ES-I3 (cell line): ENCODE measurements at regions not wholly inside any gene's neighbourhood (a gene's known extent, or its start where the extent isn't known, plus 50 kb on each side); places are given as distances from the start of the nearest gene placed in this dataset.

ENCODE experiments used
- H3K36me3 ChIP-seq: 2 replicates; pipeline ENCODE4 v1.6.1; 2013; ENCODE audit warnings: mild to moderate bottlenecking, low read length, control low read depth, moderate library complexity; ENCODE audit not compliant: insufficient read depth
- H3K4me1 ChIP-seq: 2 replicates; pipeline ENCODE4 v1.6.1; 2013; ENCODE audit warnings: mild to moderate bottlenecking, control low read depth, low read length; ENCODE audit not compliant: insufficient read depth
- H3K9ac ChIP-seq: 2 replicates; pipeline ENCODE4 v1.6.1; 2013; ENCODE audit warnings: low read depth, mild to moderate bottlenecking, low read length, moderate library complexity
- H3K9me3 ChIP-seq: 2 replicates; pipeline ENCODE4 v1.6.1; 2013; ENCODE audit warnings: mild to moderate bottlenecking, low read length, moderate library complexity; ENCODE audit not compliant: control insufficient read depth, insufficient read depth

DNA sequence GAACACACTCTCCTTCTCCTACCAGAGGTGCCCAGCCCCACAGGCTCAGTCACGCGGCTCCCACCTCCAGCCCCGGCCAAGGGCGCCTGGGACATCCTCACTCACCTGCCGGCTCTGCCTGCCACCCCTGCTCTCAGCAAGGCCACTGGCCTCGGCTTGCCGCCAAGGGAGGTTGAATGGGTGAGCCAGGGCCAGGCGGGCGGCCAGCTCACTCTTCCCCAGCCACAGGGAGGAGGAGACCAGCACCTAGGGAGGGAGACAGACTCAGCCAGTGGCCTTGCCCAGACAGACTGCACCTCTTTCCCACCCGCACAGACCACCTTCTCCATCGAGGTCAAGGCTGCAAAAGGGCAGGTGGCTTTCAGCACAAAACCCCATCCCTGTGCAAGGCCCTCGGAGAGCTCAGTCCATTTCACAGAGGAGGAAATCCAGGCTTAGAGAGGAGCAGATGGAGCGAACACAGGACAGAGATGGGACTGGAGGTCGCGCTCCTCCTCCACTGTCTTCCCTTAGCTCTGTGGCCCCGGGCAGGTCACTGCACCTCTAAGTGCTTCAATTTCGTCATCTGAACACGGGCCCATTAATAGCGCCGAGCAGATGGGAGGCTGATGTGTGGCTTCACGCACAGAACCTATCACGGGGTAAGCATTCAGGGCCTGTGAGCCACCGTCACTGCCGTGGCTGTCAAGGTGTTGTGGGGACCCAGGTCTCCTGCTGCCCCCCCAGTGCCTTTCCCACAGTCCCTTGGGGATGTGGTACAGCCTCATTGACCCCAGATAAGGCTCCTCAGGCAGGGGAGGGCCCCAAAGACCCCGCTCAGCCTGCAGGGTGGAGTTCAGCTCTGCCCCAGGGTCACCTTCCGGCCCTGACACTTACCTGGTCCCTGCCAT is 56.1 kb downstream of the RMI2 start:
- Histone ChIP-seq H3K36me3 (no peaks in the 10 kb centered on the region), H3K9me3 (no peaks in the 10 kb centered on the region), H3K9ac (no peak overlapping the region), H3K4me1 (no peaks in the 10 kb centered on the region)

DNA sequence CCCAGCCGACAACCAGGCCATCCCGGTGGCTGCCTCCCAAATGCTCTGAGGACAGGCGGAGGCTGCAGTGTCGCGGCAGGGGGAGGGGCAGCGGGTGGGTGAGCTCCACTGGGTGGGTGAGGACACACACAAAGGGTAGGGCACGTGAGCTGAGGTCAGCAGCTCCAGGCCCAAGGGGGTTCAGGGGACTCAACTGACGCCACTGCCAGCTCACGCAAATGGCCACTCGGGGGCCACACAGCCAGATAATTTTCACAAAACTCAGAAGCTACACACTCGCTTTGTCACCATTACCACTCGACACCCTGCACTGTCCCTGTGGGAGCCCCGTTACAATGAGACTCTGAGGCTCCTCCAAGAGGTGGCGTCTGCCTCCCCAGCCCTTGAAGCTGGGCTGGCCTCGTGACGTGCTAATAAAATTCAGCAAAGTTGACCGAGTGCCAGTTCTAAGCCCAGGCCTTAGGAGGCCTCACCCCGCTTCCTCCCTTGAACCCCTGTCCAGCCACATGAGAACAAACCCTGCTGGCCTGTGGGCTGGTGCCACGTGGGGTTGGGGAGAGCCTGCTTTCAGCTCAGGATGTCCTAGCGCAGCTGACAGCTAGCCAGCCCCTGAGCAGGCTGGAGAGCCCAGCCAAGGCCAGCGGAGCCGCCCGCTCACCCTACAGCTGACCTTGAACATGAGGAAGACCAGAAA is 56.9 kb downstream of the RMI2 start:
- H3K9ac ChIP-seq = no peak overlapping the region
- no peaks in the 10 kb centered on the region for H3K4me1 ChIP-seq
- no peaks in the 10 kb centered on the region for H3K9me3 ChIP-seq
- H3K36me3 ChIP-seq = no peaks in the 10 kb centered on the region

DNA sequence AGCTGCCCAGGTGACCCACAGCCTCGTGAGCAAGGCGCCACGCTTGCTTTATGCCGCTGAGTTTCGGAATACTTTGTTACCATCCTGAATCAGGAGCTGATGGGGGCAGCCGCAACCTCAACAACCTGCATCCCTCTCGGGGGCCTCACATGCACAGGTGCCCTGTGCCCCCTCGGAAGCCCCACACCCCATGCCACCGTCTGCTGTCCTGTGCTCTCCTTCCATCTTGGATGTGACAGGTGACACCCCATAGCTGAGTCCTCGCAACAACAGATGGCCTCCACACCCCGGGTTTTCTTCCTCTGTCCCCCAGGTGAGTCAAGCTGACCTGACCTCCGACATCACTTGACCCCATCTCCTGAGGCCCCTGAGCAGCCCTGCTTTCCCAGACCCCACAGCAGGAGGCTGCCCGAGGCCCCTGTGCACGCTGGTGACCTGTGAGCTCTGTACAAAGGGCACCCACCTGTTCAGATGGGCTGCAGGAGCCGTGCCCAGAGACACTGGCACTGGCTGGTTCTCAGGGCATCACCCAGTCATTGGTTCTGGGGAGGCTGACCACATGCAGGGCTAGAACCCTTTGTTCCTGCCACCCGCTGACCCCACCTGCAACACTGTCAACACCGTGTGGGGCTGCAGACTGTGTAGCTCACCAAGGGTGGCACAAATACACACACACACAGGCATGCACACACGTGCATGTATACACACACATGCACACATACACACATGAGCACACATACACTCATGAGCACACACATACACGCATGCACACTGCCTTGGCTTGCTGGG is 57.7 kb downstream of the RMI2 start:
- Histone ChIP-seq H3K36me3 (no peaks in the 10 kb centered on the region), H3K9ac (no peak overlapping the region), H3K4me1 (no peaks in the 10 kb centered on the region), H3K9me3 (no peaks in the 10 kb centered on the region)

DNA sequence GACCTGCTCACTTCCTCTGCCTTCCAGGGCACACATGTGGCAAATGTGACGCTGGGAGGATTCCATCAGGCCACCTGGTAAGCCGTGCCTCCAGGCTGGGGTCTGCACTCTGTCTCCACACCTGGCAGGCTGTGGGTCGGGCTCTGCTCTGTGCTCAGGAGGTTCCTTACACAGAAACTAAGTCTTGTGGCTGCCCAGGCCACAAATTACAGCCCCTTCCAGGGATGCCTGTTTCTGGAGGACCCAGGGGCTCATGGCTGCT is 58.2 kb downstream of the RMI2 start:
- Histone ChIP-seq H3K9ac (no peak overlapping the region), H3K36me3 (no peaks in the 10 kb centered on the region), H3K9me3 (no peaks in the 10 kb centered on the region), H3K4me1 (no peaks in the 10 kb centered on the region)

DNA sequence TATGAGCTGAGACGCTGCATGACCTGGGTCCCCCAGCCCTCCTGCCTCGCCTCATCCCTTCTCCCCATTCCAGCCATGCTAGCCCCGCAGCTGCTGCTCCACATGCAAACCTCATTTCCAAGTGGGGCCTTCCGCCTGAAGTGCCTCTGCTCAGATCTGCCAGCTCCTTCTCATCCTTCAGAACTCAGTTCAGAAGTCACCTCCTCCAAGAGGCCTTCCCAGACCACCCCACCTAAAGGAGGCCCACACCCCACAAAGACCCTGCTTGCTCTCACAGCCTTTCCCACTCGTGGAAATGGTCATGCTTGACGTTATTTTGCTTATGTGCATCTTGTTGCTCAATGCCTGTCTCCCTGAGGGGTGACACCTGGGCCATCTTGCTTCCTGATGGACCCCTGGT is 58.7 kb downstream of the RMI2 start:
- H3K9ac ChIP-seq = no peak overlapping the region
- no peaks in the 10 kb centered on the region for H3K36me3 ChIP-seq
- no peaks in the 10 kb centered on the region for H3K9me3 ChIP-seq
- no peaks in the 10 kb centered on the region for H3K4me1 ChIP-seq

DNA sequence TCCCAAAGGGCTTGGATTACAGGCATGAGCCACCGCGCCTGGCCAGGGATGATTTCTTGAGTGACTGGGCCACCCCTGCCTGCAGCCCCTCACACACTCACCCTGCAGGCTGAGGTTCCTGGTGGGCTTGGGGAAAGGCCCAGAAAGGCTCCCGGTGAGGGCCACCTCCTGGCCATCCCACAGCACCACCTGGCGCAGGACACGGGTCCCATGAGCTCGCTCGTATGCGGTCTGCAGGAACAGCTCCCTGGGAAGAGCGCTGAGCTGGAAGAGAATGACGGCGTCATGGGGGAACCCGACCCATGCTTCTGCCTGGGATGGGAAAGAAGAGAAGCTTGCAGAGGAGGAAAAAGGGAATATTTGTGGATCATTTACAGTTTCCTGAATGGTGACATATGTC is 59.3 kb downstream of the RMI2 start:
- no peaks in the 10 kb centered on the region for H3K4me1 ChIP-seq
- H3K9ac ChIP-seq = no peak overlapping the region
- H3K36me3 ChIP-seq = no peaks in the 10 kb centered on the region
- no peaks in the 10 kb centered on the region for H3K9me3 ChIP-seq

DNA sequence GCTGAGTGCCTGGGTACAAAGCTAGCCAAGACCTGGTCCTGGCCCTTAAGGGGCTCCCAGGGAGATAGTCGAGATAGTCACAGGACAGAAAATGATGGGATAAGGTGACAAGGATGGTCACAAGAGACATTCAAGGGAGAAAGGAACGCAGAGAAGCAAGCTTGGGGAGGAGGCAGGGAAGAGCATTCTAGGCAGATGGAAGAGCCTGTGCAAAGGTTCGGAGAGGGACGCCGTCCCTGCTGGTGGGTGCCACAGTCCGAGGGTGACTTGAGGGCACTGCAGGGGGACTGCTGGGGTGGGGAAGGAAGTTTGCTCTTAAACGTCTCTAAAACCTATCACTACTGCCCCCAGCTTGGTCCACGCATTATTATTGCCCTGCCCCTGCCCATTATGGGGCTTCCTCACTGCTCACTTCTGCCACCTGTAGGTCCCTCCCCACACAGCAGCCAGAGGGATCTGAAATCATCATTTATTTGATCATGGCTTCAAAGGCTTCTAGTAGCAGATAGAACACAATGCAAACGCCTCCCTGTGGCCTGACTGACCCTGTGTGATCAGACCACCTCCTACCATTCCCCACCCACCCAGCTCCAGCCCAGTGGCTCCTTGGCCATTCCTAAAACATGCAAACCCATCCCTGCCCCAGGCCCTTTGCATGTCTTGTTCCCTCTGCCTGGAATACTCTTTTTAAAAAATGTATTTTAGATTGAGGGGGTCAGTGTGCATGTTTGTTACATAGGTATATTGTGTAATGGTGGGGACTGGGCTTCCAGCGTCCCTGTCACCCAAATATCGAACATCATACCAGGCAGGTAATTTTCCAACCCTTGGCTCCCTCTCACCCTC is 60.3 kb downstream of the RMI2 start:
- H3K36me3 ChIP-seq = no peaks in the 10 kb centered on the region
- H3K9ac ChIP-seq = no peak overlapping the region
- no peaks in the 10 kb centered on the region for H3K4me1 ChIP-seq
- H3K9me3 ChIP-seq = no peaks in the 10 kb centered on the region

DNA sequence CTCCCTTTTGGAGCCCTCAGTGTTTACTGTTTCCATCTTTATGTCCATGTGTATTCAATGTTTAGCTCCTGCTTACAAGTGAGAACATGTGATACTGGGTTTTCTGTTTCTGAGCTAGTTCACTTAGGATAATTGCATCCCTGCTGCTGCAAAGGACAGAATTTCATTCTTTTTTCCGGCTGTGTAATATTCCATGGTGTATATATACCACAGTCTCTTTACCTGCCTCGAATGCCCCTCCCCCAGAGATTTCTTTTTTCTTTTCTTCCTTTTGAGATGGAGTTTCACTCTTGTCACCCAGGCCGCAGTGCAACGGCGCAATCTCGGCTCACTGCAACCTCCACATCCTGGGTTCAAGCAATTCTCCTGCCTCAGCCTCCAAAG is 60.9 kb downstream of the RMI2 start:
- no peak overlapping the region for H3K9ac ChIP-seq
- H3K4me1 ChIP-seq = no peaks in the 10 kb centered on the region
- no peaks in the 10 kb centered on the region for H3K9me3 ChIP-seq
- no peaks in the 10 kb centered on the region for H3K36me3 ChIP-seq

DNA sequence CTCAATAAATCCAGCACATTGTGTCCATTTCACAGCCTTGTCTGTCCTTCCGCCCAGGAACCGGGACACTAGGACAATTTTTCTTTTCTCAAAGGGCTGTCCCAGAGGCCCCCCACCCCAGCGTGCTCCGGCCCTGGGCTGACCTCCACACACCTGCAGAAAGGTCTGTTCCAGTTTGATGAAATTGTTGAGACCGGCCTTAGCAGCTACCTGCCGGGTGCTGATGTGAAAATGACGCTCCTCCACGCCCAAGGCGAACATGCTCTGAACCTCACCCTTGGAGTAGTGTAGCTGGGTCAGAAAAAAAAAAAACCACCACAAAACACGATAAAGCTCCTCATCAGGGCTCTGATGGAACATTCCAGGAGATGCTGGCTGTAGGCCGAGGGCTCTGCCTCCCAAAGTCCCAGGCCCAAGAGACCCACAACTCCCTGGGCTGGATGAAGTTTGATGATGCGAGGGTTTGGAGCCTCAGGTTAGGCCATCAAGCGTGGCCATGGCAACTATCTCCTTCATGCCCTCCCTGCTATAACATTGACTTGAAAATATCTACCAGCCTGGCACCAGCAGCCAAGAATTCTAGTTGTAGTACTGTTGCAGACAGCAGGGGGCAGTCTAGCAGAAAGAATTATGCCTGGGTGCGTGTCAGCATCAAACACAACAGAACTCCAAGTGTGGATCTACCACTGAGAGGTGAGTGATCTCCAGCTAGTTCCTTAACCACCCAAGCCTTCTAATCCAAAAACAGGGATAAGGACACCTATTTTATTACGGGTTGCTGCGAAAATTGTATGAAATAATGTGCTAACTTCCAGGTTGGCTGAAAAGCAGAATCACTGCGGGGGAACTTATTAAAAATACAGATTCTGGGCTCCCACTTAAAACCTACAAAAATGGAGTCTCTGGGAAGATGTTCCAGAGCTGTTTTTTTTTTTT is 62.1 kb downstream of the RMI2 start:
- no peak overlapping the region for H3K9ac ChIP-seq
- no peaks in the 10 kb centered on the region for H3K9me3 ChIP-seq
- H3K4me1 ChIP-seq = no peaks in the 10 kb centered on the region
- H3K36me3 ChIP-seq = no peaks in the 10 kb centered on the region

DNA sequence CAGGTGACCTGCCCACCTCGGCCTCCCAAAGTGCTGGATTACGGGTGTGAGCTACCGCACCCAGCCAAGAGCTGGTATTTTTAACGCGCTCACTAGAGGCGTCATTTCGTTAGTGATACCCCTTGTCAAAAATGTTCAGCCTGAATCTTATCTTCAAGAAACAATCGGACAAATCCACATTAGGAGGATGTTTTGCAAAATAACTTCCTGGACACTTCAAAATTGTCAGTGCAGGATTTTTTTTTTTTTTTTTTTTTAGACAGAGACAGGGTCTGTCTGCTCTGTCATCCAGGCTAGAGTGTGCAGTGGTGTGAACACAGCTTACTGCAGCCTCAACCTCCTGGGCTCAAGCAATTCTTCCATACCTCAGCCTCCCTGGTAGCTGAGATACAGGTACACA is 63.0 kb downstream of the RMI2 start:
- no peaks in the 10 kb centered on the region for H3K4me1 ChIP-seq
- H3K36me3 ChIP-seq = no peaks in the 10 kb centered on the region
- no peaks in the 10 kb centered on the region for H3K9me3 ChIP-seq
- no peak overlapping the region for H3K9ac ChIP-seq

DNA sequence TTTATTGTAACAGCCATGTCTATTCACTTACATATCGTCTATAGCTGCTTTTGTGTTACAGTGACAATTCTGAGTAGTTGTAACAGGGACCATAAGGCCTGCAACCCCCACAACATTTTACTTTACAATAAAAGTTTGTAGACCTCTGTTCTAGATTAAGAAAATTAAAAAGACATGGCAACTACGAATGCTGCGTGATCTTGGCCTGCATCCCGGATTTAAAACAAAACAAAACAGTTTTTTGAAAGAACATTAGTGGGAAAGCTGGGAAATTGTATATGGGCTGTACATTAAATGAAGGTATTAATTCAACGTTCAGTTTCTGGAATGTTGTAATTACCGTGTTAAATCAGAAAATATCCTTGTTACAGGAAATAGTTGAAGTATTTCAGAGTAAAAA is 64.1 kb downstream of the RMI2 start:
- Histone ChIP-seq H3K9ac (no peak overlapping the region), H3K4me1 (no peaks in the 10 kb centered on the region), H3K9me3 (no peaks in the 10 kb centered on the region), H3K36me3 (no peaks in the 10 kb centered on the region)

DNA sequence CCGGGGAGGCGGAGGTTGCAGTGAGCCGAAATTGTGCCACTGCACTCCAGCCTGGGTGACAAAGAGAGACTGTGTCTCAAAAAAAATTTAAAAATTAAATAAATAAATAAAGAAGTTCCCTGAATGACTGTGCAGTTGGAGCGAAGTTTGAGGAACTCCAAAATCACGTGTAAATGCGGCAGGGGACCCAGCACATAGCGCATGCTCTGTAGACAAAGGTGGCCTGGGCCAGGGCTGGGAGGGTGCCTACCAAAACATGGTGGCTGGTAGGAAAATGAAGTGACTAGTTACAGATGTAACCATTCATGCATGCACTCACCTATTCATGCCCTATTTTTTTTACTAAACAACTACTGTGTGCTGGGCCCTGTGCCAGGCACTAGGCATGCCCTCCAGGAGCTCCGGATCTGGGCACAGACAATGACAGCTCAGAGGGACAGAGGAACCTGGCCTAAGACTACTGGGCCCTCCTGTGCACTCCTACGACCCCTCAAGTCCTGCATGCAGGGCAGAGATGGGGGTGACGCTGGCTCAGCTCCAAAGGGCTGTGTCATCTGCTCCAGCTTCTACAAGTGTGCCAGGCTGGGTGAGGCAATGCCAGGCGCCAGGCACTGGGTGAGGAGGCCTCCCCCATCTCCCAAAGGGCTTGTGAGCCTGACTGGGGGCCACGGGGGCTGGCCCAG is 65.3 kb downstream of the RMI2 start:
- H3K9ac ChIP-seq = no peak overlapping the region
- no peaks in the 10 kb centered on the region for H3K9me3 ChIP-seq

DNA sequence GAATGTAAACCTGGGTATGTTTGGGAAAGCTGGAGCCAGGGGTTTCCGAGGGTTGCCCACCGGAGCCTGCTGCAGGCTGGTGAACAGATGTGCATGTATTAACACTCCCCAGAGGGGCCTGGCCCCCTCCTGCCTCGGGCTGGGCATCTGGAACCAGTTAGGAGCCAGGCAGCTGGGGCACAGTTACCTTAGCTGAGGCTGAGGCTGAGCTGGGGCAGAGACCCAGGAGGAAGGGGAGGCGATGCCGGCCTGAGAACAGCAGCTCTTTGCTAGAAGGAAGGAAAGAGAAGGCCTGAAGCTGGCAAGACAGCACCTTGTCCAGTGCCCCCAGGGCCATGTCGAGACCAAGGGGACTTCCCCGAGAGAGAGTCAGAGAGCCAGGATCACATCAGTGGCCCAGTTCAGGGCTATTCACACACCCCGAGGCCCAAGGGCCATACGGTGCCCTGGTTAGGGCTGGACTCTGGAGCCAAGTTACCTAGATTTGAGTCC is 65.8 kb downstream of the RMI2 start:
- Histone ChIP-seq H3K4me1 (no peaks in the 10 kb centered on the region), H3K36me3 (no peaks in the 10 kb centered on the region), H3K9me3 (no peaks in the 10 kb centered on the region), H3K9ac (no peak overlapping the region)

More for the DNA sequence above, 65.3 kb downstream of the RMI2 start:
- Histone ChIP-seq H3K36me3 (no peaks in the 10 kb centered on the region), H3K4me1 (no peaks in the 10 kb centered on the region)
